WTC11 (cell line): ENCODE measurements at regions not wholly inside any gene's neighbourhood (a gene's known extent, or its start where the extent isn't known, plus 50 kb on each side); places are given as distances from the start of the nearest gene placed in this dataset.

Experiments
- ATAC-seq: fragments of 200-7000 bp; cut with Tn5 transposase; 2 replicates; pipeline ENCODE4 v1.10.0; 2021; ENCODE audit warnings: mild to moderate bottlenecking, moderate library complexity
- CTCF ChIA-PET: fragments of 300-600 bp; sonication (Branson Sonifier 250); formaldehyde crosslinking; loops from one replicate; lab custom pipeline; 2021; ENCODE audit warnings: antibody characterized with exemption; lab: Charles Lee
- POLR2A ChIA-PET: fragments of 350-600 bp; sonication (Branson Sonifier 250); formaldehyde crosslinking; loops from one replicate; lab custom pipeline; 2021; ENCODE audit warnings: antibody characterized with exemption; lab: Charles Lee
- DNase-seq: peaks from one replicate; pipeline ENCODE4 v3.0.0; 2021; ENCODE audit warnings: low spot score
- H3K27ac Mint-ChIP-seq: 2 replicates; pipeline ENCODE4 v1.8.0; 2021; ENCODE audit warnings: mixed read lengths
- H3K27me3 Mint-ChIP-seq: 2 replicates; pipeline ENCODE4 v1.8.0; 2021; ENCODE audit warnings: low read depth, mild to moderate bottlenecking, moderate library complexity, mixed read lengths
- H3K36me3 Mint-ChIP-seq: 2 replicates; pipeline ENCODE4 v1.8.0; 2021; ENCODE audit warnings: mixed read lengths
- H3K4me1 Mint-ChIP-seq: 2 replicates; pipeline ENCODE4 v1.8.0; 2022; ENCODE audit warnings: mixed read lengths
- H3K4me3 Mint-ChIP-seq: 2 replicates; pipeline ENCODE4 v1.8.0; 2021; ENCODE audit warnings: mild to moderate bottlenecking, moderate library complexity, mixed read lengths
- H3K9me3 Mint-ChIP-seq: 2 replicates; pipeline ENCODE4 v1.8.0; 2021; ENCODE audit warnings: mixed read lengths
- CBFB ChIP-seq: sonication (generic); formaldehyde crosslinking; IDR thresholded peaks from 2 replicates; pipeline ENCODE4 v1.8.1; 2022; ENCODE audit warnings: mild to moderate bottlenecking, low read depth, missing genetic modification reagents
- CREB1 ChIP-seq: sonication (generic); formaldehyde crosslinking; IDR thresholded peaks from 2 replicates; pipeline ENCODE4 v1.8.0; 2023; ENCODE audit warnings: mild to moderate bottlenecking, missing genetic modification reagents
- ELF4 ChIP-seq: sonication (generic); formaldehyde crosslinking; IDR thresholded peaks from 2 replicates; pipeline ENCODE4 v1.8.1; 2022; ENCODE audit warnings: low read depth, mild to moderate bottlenecking, moderate library complexity, missing genetic modification reagents
- EMX1 ChIP-seq: fragments of 250-450 bp; sonication (Bioruptor Pico); IDR thresholded peaks from 2 replicates; pipeline ENCODE4 v1.8.0; 2021; ENCODE audit warnings: mild to moderate bottlenecking
- ERG ChIP-seq: fragments of 250-450 bp; sonication (Bioruptor Pico); IDR thresholded peaks from 2 replicates; pipeline ENCODE4 v1.8.0; 2021; ENCODE audit warnings: mild to moderate bottlenecking
- FOXJ3 ChIP-seq: sonication (generic); formaldehyde crosslinking; IDR thresholded peaks from 2 replicates; pipeline ENCODE4 v1.9.0; 2021; ENCODE audit warnings: missing genetic modification reagents, mild to moderate bottlenecking, borderline replicate concordance
- FOXP1 ChIP-seq: sonication (generic); formaldehyde crosslinking; IDR thresholded peaks from 2 replicates; pipeline ENCODE4 v1.8.0; 2022; ENCODE audit warnings: missing genetic modification reagents, mild to moderate bottlenecking, moderate library complexity, borderline replicate concordance
- FOXP4 ChIP-seq: sonication (generic); formaldehyde crosslinking; IDR thresholded peaks from 2 replicates; pipeline ENCODE4 v1.8.0; 2022; ENCODE audit warnings: mild to moderate bottlenecking, missing genetic modification reagents
- GABPB1 ChIP-seq: sonication (generic); formaldehyde crosslinking; IDR thresholded peaks from 2 replicates; pipeline ENCODE4 v1.8.1; 2023; ENCODE audit warnings: mild to moderate bottlenecking, missing genetic modification reagents
- HMGXB4 ChIP-seq: sonication (generic); formaldehyde crosslinking; IDR thresholded peaks from 2 replicates; pipeline ENCODE4 v1.8.1; 2023; ENCODE audit warnings: mild to moderate bottlenecking, moderate library complexity, missing genetic modification reagents
- JAZF1 ChIP-seq: fragments of 250-450 bp; sonication (Bioruptor Pico); IDR thresholded peaks from 2 replicates; pipeline ENCODE4 v1.9.0; 2021; ENCODE audit warnings: moderate library complexity, mild to moderate bottlenecking, inconsistent platforms
- MAX ChIP-seq: sonication (generic); formaldehyde crosslinking; IDR thresholded peaks from 2 replicates; pipeline ENCODE4 v1.8.0; 2022; ENCODE audit warnings: mild to moderate bottlenecking, missing genetic modification reagents
- NR1H2 ChIP-seq: sonication (generic); formaldehyde crosslinking; IDR thresholded peaks from 2 replicates; pipeline ENCODE4 v1.9.0; 2021; ENCODE audit warnings: mild to moderate bottlenecking, moderate library complexity, missing genetic modification reagents
- NR2C2 ChIP-seq: sonication (generic); formaldehyde crosslinking; IDR thresholded peaks from 2 replicates; pipeline ENCODE4 v1.8.0; 2022; ENCODE audit warnings: mild to moderate bottlenecking, missing genetic modification reagents
- PRRX2 ChIP-seq: fragments of 250-450 bp; sonication (Bioruptor Pico); IDR thresholded peaks from 2 replicates; pipeline ENCODE4 v1.8.0; 2021; ENCODE audit warnings: mild to moderate bottlenecking
- SOX15 ChIP-seq: fragments of 250-450 bp; sonication (Bioruptor Pico); IDR thresholded peaks from 2 replicates; pipeline ENCODE4 v1.9.0; 2021; ENCODE audit warnings: mild to moderate bottlenecking
- USF1 ChIP-seq: sonication (generic); formaldehyde crosslinking; IDR thresholded peaks from 2 replicates; pipeline ENCODE4 v1.8.0; 2022; ENCODE audit warnings: mild to moderate bottlenecking, missing genetic modification reagents
- USF2 ChIP-seq: sonication (generic); formaldehyde crosslinking; IDR thresholded peaks from 2 replicates; pipeline ENCODE4 v1.8.1; 2023; ENCODE audit warnings: mild to moderate bottlenecking, missing genetic modification reagents, moderate library complexity
- ZBTB43 ChIP-seq: sonication (generic); formaldehyde crosslinking; IDR thresholded peaks from 2 replicates; pipeline ENCODE4 v1.8.1; 2023; ENCODE audit warnings: mild to moderate bottlenecking, missing genetic modification reagents
- ZNF423 ChIP-seq: fragments of 250-450 bp; sonication (Bioruptor Pico); IDR thresholded peaks from 2 replicates; pipeline ENCODE4 v2.1.2; 2022; ENCODE audit warnings: mild to moderate bottlenecking, moderate library complexity

GRCh38 chr16:13439766-13440165 lies 480.2 kb upstream of the ERCC4 start (continued):
- no peak for TF ChIP-seq USF1
- TF ChIP-seq JAZF1 (CRISPR knock-in tag) = no peak
- no peak for TF ChIP-seq CREB1
- no peak for TF ChIP-seq SOX15 (CRISPR knock-in tag)
- no peak for TF ChIP-seq HMGXB4 (CRISPR knock-in tag)
- no peak for TF ChIP-seq EMX1 (CRISPR knock-in tag)
- no peak for TF ChIP-seq PRRX2 (CRISPR knock-in tag)

- Mint-ChIP-seq H3K9me3 (peaks cover 1% of the 10 kb centered on the region), H3K27me3 (no peaks in the 10 kb centered on the region), H3K36me3 (no peaks in the 10 kb centered on the region), H3K4me1 (peaks cover 30% of the 10 kb centered on the region), H3K27ac (peak overlapping the region; percentile 24), H3K4me3 (no peak overlapping the region)
- ChIA-PET CTCF (interaction anchor here (1.0 to 1.2 kb wide), 2 partner anchors 12 to 16 kb away, joined by 3 to 5 read pairs; no protein-coding TSS in a partner anchor), POLR2A (no interaction called here)
- TF ChIP-seq CBFB (no peak), NR2C2 (CRISPR knock-in tag) (no peak), GABPB1 (CRISPR knock-in tag) (no peak), FOXP1 (CRISPR knock-in tag) (no peak), ZNF423 (no peak), NR1H2 (no peak), FOXJ3 (CRISPR knock-in tag) (no peak), CREB1 (no peak), ERG (CRISPR knock-in tag) (no peak), ZBTB43 (no peak), MAX (CRISPR knock-in tag) (no peak), FOXP4 (no peak), USF2 (CRISPR knock-in tag) (no peak), ELF4 (CRISPR knock-in tag) (no peak)
- ATAC-seq = no peak
- DNase-seq = no peak
Measured at GRCh38 chr16:13441675-13442074, 478.3 kb upstream of the ERCC4 start.
